ENCODE measurements at regions not wholly inside any gene's neighbourhood (a gene's known extent, or its start where the extent isn't known, plus 50 kb on each side); places are given as distances from the start of the nearest gene placed in this dataset.
A peak's percentile ranks its signal among the peaks of the same experiment; 100 is the strongest.
"Not testable (repeated sequence)": the region's sequence is repeated elsewhere in the genome, so short reads cannot be mapped to it uniquely, and the experiment has no call there.

DNA sequence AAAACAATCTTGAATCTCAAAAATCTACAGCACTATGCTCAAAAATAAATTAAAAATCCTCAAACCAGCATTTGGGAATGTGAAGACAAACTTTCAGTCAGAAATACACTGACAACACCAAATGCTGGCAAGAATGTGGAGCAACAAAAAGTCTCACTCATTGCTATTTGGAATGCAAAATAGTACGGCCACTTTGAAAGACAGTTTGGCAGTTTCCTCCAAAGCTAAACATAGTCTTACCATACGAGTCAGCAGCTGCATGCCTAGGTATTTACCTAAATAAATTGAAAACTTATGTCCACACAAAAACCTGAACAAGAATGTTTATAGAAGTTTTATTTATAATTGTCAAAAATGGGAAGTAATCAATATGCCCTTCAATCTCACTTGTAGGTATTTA lies 904.2 kb upstream of the LRRC4C start:
- no peak for FAIRE-seq
- DNase-seq (ENCODE audit: extremely low spot score, insufficient read length, low read depth): no peak

DNA sequence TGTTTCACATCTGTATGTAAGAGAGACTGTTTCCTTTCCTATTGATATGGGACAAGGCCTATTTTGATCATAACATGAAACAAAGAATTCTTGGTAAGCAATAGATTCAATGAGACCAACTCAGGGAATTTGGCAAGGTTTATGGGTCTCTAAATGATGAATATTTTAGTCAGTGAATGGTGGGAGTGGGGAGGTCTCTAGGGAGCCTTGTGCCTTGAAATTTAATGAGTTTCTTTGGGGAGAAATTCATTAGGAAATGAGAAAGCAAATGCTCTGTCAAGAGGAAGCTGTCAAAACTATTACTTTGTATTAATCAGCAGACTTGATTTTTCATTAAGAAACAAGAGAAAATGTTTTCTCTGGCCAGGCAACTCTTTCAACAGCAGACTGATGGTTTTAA lies 921.7 kb upstream of the API5 start:
- DNase-seq (ENCODE audit: extremely low spot score, insufficient read length, low read depth): no peak
- FAIRE-seq: no peak

DNA sequence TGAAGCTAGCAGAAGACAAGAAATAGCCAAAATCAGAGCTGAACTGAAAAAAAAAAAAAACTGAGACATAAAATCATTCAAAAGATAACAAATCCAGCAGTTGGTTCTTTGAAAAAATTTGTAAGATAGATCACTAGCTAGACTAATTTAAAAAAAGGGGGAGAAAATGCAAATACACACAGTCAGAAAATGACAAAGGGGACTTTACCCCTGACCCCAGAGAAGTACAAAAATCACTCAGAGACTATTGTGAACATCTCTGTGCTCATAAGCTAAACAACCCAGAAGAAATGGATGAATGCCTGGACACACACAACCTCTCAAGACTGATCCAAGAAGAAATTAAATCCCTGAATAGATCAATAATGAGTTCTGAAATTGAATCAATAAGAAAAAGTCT lies 914.3 kb upstream of the API5 start:
- DNase-seq (ENCODE audit: extremely low spot score, insufficient read length, low read depth) (no peak), FAIRE-seq (no peak)

DNA sequence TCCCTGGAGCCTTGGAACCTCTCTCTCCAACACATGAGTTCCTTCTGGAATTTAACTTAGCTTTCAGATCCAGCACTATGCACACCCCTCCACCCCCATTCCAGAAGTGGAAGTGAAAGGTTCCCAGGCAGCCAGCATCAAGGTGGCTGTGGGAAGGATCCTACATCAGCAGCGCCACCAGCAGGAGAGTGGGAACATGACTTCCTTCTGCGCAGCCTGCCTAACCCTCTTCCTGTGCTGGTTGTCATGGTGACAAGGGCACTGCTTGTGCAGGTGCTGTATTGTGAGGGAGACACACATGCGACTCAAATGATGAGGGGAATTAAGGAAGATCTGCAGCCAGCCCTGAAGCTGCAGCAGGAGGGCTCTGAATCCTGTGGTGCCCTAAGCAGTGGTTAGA lies 904.5 kb upstream of the API5 start:
- FAIRE-seq (no peak), DNase-seq (ENCODE audit: extremely low spot score, insufficient read length, low read depth) (no peak)

DNA sequence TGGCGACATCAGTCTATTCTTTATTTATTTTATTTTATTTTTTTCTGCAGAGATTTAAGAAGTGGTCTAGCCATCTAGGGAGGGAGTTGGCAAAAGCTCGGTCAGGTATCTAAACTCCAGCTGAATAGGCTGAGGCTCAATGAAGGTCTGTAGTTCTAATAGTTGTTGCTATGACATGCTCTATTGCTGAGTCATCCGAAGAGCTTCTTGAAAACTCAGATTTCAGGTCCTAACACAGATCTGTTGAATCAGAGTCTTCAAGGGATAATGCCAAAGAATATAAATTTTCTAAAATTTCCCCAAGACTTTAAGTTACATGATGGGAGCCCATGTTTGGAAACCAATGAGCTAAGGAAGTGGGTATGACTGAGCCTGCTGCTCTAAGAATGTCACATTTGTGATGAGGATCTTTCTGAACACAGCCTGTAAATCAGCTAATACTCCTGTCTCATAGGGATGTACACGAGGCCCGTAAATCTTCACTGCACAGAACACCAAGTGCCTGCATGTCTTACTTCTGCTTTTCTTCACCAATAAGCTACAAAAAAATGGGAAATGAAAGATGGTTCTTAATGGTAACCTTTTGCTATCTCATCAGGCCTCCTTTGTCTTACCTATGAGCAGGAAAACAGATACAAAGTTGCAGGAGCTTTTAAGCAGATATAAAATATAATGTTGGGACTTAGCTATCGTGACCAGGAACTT lies 901.4 kb upstream of the API5 start:
- FAIRE-seq: no peak
- no peak for DNase-seq (ENCODE audit: extremely low spot score, insufficient read length, low read depth)

DNA sequence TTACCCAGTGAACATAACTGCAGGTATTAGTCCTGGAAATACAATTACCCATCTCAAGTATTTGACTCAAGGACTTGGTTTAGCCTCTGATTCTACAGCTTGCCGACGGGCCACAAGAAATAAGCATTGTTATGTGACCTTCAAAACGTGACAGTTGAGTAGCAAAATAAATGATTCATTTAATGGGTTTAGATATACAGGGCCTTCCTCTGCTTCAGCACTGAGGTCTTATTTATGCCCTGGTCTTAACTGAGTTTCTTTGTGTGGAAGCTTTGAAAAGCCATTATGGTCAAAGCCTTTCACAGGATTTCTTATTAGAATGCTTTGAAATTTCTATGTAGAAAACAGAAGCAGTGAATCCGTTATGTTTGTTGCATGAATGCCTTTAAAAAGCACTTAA lies 899.2 kb upstream of the API5 start:
- no peak for FAIRE-seq
- no peak for DNase-seq (ENCODE audit: extremely low spot score, insufficient read length, low read depth)

DNA sequence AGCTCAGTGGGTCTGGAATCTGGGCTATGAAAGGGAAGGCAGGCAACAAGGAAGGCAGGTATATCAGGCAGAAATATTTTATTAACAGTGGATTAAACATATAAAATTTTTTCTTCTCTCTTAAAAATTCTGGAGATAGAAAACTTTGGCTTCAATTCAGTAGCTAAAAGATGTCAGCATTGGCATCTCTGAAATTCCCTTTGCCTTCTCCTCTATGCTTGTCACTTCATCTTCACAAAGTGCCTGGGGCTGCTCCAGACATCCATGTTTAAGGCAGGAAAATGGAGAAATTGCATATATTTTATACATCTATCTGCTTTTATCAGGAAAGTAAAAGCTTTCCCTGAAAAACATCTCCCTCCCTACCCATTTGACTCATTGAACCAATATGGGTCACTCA lies 894.1 kb upstream of the API5 start:
- DNase-seq (ENCODE audit: extremely low spot score, insufficient read length, low read depth) (no peak), FAIRE-seq (no peak)

DNA sequence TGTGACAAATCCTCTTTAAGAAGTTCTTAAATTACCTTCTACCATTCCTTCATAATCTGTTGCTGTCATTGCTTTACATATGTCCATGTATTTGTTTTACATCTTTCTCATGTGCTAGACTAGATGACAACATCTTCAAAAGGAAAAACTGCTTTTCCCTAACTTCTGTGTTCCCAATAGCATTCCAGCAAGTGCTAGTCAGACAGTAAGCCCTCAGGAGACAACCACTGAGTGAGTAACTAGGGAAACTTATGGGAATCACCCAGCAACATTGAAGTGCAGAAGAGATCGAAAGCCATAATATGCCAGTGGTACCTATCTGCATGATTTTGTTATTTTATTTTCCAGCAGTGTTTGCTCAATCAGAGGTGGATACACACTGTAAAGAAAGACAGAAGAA lies 889.7 kb upstream of the API5 start:
- no peak for DNase-seq (ENCODE audit: extremely low spot score, insufficient read length, low read depth)
- FAIRE-seq: no peak

DNA sequence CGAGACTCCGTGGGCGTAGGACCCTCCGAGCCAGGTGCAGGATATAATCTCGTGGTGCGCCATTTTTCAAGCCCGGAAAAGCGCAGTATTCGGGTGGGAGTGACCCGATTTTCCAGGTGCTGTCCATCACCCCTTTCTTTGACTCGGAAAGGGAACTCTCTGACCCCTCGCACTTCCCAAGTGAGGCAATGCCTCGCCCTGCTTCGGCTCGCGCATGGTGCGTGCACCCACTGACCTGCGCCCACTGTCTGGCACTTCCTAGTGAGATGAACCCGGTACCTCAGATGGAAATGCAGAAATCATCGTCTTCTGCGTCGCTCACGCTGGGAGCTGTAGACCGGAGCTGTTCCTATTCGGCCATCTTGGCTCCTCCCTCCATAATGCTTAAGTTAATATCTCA lies 876.9 kb upstream of the API5 start:
- DNase-seq (ENCODE audit: extremely low spot score, insufficient read length, low read depth); FAIRE-seq: not testable (repeated sequence)

DNA sequence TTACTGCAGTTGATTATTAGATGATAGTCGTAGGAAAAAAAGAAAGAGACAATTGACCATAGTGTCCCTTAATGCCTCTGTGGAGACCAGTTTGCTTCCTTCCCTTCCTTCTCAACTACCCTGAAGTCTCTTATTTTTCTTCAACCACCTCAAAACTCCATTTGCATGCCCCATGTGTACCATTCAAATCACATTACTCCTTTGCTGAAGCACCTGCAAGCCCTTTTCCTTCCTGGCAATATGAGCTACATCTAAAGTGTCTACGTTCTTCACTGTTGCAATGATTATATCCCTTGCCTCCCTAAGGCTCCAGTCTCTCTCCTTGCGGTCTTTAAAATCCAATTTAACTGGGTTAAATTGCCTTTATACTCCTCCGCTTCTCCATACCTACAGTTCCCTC lies 867.4 kb upstream of the API5 start:
- DNase-seq (ENCODE audit: extremely low spot score, insufficient read length, low read depth) (no peak), FAIRE-seq (no peak)

DNA sequence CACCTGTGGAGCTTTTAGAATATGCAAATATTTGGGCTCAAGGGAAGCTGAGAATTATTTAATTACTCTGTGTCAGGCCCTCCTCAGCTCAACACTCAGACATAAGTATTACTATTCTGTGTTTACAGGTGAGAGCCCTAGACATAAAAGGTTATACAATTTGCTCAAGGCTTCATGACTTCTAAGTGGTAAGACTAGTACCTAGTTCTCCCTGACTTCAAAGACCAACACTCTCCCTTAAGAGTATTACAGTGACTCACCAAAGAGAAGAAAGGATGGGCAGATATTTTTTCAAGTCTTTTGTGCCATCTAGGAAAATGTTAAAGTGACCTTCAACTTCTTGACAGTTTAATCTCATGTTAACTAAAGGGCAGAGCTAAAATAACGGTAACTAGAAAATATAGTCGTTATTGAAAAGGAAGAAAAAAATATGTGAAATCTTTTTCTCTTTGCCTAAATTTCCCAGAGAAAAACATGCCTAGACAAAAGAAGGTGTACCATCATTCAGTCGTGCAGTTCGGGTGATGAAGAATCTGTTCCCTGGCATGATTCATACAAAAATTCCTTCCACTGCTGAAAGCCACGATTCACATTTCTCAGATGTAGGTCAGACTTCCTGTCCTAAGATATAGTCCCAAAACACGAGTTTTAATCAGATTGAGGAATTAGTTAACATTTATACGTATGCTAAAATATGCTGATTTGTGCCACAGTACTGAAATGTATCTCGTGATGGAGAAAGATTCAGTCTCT lies 849.1 kb upstream of the API5 start:
- FAIRE-seq (no peak), DNase-seq (ENCODE audit: extremely low spot score, insufficient read length, low read depth) (no peak)

DNA sequence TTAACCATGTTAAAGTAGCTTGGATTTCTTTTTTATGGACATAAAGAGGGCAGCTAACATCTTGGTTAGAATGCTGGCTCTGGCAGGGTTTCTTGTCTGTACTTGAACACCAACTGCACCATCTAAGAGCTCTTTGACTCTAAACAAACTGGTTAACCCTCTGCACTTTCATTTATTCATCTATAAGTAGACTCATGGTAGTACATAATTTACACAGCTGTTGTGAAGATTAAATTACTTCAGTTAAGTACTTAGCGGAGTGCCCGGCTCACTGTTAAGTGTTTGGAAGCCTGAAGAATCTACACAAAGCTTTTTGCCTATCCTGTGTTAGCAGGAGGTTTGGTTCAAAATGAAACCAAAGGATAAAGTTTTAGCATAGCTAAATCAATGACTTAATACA lies 846.2 kb upstream of the API5 start:
- FAIRE-seq (no peak), DNase-seq (ENCODE audit: extremely low spot score, insufficient read length, low read depth) (no peak)

DNA sequence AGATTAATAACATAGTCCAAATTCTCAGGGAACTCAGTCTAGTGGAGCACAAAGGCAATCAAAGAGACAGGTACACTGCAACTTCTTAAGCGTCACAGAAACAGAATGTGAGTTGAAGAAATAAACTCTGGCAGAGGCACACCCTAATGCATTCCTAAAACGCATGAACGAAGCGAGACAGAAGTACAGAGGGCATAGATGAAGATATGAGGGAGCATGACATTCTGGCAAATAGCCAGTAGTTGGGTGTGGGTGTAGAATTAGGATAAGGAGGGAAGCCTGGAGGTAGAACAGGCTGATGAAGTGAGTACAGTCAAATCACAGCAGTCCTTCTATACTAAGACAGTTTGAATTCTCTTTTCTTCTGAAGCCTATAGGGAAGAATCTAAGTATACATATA lies 838.7 kb upstream of the API5 start:
- DNase-seq (ENCODE audit: extremely low spot score, insufficient read length, low read depth) (no peak), FAIRE-seq (no peak)

DNA sequence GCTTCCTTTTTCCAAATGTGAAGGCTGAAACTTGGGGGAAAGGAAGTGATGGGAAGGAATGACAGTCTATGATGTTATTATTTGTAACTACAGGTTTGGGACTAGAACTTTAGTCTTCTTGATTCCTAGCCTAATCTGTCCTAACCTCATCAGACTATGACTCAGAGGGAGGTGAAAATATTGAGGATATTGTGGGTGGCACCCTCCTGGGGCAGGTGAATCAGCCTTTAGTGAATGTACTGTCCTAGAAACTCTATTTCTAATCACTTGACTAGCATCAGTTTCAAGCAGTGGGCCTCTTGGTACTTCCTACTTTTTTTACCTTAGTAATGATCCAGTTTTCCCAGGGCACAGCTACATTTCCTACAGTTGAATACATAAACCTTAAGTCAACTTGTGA lies 829.0 kb upstream of the API5 start:
- DNase-seq (ENCODE audit: extremely low spot score, insufficient read length, low read depth): no peak
- no peak for FAIRE-seq

DNA sequence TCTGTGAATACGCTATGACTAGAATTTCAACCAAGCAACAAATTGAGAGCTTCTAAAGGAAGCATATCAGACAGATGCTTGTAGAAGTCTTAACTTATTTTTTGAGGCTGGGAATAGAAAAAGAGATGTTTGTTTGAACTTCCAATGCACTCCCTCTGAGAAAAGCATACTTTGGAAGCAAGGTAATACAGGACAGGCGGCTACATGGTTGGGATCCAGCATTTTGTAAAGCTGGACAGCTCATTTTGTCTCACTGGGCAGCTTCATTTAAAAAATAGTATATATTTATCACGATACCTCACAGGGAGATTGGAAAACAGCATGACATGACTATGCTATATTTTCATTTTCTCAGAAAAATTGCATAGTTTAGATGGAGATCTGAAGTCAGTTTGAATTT lies 821.3 kb upstream of the API5 start:
- DNase-seq (ENCODE audit: extremely low spot score, insufficient read length, low read depth) (no peak), FAIRE-seq (no peak)

DNA sequence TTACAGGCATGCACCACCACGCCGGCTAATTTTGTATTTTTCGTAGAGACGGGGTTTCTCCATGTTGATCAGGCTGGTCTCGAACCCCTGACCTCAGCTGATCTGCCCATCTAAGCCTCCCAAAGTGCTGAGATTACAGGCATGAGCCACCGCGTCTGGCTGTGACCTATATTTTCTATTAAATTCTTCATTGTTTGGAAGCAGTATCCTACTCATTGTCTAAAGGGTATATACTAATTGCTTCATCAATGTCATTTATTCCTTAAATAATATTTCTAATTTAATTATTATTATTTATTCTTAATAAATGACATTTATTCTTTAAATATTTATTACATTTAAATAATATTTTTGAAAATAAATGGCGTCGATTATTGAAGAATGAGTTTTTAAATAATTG lies 817.3 kb upstream of the API5 start:
- FAIRE-seq: no peak

DNA sequence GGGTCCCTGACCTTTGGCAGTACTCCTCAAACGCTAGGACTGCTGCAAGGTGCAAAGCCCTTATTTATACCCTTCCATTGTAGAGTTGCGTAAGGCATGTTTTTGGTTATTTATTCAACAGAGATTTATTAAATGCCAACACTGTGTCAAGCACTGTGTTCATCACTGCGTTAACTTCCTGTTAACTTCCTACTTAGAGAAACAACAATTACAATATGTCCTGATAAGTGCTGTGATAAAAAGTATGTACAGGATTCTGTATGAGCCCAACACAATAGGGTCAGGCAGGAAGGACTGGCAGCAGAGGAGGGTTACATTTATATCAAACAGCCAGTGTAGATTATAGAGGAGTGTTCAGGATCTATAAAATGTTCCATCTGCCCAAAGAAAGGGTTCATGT lies 812.8 kb upstream of the API5 start:
- no peak for FAIRE-seq
- DNase-seq (ENCODE audit: extremely low spot score, insufficient read length, low read depth): no peak

More for the DNA sequence above, 817.3 kb upstream of the API5 start:
- no peak for DNase-seq (ENCODE audit: extremely low spot score, insufficient read length, low read depth)

DNA sequence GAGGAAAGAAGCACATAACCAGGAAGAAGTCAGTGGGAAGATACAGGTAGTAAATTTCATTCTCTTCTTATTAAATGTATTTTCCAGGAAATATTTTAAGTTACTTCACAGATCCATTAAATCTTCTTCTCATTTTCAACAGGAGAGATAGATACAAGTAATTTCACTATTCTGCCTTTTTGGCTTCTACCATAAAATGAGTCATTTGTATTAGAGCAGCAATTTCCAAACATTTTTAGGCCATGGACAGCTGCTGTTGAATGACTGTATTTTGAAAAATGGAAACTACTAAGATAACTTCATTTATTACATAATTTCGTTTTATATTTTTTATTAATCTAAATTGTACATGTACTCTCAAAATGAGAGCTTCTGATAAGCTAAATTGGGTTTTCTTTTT lies 809.6 kb upstream of the API5 start:
- DNase-seq (ENCODE audit: extremely low spot score, insufficient read length, low read depth) (no peak), FAIRE-seq (no peak)

DNA sequence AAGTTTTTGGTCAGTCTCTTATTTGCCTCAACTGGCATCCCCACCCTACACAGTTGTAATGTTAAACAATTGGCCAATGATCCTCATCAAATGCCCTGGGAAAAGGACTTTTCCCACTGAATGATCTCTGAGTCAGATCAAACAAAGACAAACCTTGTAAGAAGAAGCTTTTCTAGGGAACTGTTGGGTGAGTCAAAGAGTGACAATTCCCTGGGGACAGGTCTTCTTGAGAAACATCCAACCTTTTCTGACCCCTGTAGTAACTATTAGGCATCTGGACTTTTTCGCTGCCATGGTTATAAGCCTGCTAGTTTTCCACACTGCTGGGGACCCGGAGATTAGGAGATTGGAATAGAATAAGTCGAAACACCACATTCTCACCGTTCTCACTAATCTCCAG lies 789.8 kb upstream of the API5 start:
- DNase-seq (ENCODE audit: extremely low spot score, insufficient read length, low read depth) (no peak), FAIRE-seq (no peak)

DNA sequence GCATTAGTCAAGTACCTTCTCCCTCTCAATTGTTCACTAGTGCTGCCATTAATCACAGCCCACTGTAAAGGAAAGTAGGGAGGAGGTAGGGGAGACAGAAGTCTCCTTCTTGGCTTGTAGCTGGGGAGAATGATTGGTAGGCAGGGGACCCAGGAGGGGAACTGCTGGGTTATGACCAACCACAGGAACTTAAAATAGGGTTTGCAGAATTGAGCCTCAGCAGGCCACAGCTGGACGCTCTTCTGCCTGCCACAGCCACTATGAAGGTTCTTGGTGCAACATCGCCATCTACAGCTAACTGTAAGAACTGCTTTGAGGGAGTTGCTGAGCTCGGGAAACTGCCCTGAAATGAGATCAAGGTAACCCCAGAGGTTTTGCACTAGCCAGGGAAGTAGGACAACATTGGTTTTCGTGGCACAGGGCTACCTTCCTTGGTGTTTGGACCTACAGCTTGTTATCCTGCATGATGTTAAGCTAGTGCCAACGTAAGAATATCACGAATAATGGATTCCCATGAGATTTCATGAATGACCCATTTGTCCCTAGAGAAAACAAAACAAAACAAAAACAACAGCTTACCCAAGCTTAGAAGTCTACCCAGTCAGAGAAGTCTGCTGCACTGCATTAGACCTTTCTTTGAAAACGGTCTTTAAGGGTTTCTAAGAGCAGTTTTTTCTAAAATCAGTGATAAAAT lies 787.1 kb upstream of the API5 start:
- DNase-seq (ENCODE audit: extremely low spot score, insufficient read length, low read depth): peak; percentile 1
- FAIRE-seq: peak; percentile 76

DNA sequence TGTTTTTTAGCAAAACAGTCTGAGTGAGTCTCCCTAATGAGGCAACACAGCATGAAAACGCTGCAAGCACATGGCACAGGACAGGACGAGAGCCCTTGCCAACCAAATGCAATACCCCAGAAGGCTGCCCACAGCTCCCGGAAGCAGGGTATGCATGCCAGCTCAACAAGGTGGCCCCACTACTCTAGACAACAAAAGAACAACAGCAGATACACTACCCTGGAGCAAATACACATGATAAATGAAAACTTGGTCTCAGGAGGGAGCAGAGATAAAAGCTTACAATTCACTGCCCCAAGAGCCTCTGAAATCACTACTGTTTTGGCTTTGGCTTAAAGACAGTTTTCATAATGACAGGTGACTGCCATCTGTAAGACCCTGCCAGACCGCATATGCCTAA lies 785.4 kb upstream of the API5 start:
- FAIRE-seq: no peak
- DNase-seq (ENCODE audit: extremely low spot score, insufficient read length, low read depth): no peak
